Hepatic stellate cell (primary cell): ENCODE measurements at regions not wholly inside any gene's neighbourhood (a gene's known extent, or its start where the extent isn't known, plus 50 kb on each side); places are given as distances from the start of the nearest gene placed in this dataset.

Experiments
- DNase-seq: peaks from one replicate; pipeline ENCODE4 v3.0.0; 2011; ENCODE audit warnings: low spot score

DNA sequence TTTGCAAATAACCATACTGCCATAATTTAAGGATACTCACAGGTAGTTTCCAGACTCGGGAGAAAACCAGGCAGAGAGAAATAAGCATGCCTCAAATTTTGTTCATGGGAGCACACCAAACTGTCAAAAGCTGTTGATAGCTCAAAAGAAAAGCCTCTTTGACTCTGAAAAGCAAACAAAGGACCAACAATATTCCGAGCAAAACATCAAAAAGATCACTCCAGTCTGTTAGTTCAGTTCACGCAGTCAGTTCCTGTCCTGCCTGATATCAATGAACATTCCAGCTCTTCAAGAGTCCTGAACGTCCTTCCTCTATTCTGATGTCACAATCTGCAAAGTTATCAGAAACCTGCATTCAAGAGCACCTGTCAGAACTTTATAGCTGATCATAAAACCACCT lies 78.7 kb downstream of the RRM2 start:
- DNase-seq: no peak

DNA sequence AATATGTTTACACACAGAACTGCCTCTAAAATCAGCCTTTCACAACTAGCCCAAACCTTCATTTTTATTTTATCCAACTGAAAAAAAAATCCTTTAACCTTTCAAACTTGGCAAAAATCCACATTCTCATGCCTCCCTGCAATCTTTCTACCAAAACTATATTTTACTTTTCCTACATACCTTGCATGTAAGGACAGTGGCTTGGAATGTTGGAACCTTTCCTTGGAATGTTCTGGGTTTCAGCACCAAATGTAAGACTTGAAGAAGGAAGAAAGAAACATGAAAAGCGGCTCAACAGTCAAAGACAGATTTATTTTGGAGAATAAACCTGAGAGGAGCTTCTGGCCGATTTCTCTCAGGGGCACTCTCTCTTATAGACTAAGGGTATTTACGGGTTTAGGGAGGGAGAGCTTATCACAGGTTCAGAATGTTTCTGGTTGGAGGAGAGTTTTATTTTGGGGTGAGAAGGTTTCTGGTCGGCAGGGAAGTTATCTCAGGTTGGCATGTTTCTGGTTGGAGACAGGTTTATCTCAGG lies 79.7 kb downstream of the RRM2 start:
- DNase-seq: no peak

DNA sequence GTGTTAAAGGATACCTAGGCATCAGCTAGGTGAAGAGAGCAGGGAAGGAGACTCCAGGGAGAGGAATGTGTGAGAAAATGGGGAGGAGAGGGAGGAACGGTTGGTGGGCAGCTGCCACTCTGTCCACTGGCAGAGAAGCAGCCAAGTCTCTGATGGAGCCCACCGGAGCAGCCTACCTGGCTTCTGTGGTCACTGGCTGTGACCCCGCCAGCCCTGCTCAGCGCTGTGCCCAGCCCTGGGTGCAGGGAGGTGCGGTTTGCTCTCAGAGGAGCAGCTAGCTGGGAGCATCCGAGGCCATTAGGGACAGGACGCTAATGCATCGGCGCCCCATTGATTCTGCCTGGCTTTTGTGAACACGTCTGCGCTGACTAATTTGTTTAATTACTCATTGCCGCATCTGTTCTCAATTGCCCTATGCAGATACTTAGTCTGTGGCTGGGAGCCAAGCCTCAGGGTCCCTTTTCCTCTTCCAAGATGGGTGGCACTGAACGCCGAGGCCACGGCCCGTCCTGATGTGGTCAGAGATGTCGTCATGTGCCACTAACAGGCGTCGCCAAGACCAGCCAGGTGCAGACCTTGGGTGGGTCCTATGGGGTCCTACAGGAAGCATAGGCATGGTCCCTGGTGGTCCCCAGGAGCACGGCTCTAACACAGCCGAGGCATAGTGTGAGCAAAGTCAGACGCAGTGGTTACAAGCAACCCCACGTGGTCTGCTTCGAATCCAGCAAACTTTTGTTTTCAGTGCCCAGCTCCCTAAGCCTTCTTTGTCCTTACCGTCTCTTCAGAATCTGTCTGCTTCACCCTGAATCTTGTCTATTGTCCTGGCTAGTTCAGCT lies 82.0 kb downstream of the RRM2 start:
- DNase-seq: no peak

DNA sequence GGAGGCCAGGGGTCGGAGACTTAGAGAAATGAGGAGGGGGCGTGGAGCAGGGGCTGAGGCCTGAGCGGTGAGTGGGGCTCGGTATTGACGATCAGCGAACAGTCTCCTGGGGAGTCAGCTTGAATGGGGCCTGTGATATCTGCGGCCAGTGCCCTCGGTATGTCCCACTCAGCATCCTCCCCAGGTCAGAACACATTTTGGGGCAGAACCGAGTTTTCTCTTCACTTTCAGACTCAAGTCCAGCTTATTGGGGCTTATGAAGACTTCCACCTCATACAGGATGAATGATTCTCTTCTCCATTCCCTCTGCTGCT lies 82.6 kb downstream of the RRM2 start:
- DNase-seq: no peak

DNA sequence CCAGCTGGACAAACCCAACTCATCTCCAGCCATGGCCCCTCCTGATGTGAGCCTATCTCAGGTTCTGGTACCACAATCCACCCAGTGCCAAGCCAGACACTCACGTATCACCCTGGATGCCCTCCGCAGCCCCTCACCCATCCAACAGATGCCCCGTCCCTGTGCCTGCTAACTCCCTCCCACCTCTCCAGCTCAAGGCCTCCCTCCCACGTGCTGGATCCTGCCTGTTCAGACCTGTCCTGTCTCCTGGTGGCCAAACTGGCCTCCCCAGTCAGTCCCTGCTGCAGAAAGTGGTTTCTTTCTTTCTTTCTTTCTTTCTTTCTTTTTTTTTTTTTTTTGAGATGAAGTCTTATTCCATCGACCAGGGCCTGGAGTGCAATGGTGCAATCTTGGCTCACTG lies 86.2 kb downstream of the RRM2 start:
- DNase-seq: no peak

DNA sequence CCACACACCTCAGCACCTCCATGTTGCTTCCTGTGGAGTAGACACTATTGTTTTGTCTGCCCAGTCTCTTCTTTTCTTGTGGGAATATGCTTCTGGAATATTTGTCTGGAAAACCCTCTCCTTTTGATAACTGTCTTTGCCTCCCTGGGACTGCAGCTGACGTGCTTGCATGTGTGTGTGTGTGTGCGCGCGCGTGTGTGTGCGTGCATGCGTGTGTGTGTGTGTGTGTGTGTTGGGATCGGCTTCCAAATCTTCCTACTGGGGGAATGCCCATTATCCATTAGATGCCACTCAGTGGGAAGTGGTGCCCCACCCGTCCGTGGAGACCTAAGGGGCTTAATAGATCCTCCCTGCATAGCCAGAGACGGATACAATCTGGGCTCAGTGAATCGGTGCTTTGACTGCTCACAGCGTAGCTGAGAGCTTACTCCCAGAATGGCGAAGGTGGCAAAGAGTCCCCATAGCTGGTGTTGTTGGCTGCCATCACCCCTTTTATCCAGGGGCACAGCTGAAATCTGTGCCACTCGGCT lies 86.9 kb downstream of the RRM2 start:
- no peak for DNase-seq

DNA sequence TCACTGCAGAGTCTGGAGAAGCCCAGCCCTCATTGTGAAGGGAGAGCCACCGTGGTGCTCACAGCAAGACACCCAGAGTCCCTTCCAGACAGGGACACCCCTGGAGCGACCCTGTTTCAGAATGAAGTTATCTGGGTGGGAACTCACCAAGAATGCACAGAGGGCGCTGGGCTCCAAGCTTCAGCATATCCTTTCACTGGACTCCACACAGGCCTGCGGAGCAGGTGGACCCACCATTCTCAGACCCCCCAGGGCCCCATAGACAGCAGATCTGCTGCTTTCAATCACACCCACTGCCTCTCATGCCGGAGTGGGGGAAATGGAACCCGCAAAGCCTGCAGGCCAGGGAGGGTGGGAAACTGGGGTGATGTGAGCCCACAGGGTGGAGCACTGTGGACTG lies 87.8 kb downstream of the RRM2 start:
- no peak for DNase-seq

DNA sequence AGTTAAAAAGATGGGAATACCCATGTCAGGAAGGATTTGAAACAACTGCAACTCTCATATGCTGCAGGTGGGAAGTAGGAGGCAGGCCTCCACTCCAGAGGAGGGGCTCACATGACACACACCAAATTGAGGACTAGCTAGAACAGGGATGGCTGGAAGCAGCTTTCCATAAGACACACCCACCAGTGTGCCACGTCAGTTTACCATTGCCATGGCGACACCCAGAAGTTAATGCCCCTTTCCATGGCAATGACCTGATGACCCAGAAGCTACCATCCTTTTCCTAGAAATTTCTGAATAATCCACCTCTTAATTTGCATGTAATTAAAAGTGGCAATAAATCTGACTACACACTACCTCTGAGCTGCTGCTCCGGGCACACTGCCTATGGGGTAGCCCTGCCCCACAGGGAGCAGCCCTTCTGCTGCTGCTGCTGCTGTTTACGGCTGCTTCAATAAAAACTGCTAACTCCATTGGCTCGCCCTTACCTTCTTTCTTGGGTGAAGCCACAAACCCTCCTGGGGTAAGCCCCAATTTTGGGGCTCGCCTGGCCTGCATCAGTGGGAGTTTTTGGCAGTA lies 89.4 kb downstream of the RRM2 start:
- no peak for DNase-seq

DNA sequence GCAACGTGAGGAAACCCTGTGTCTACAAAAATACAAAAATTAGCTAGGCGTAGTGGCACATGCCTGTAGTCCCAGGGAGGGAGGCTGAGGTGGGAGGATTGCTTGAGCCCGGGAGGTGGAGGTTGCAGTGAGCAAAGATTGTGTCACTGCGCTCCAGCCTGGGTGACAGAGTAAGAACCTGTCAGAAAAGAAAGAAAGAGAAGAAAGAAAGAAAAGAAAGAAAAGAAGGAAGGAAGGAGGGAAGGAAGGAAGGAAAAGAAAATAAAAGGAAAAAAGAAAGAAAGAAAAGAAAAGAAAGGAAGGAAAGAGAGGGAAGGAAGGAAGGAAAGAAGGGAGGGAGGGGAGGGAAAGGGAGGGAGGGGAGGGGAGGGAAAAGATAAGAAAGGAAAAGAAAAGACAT lies 89.9 kb upstream of the HPCAL1 start:
- DNase-seq: no peak

DNA sequence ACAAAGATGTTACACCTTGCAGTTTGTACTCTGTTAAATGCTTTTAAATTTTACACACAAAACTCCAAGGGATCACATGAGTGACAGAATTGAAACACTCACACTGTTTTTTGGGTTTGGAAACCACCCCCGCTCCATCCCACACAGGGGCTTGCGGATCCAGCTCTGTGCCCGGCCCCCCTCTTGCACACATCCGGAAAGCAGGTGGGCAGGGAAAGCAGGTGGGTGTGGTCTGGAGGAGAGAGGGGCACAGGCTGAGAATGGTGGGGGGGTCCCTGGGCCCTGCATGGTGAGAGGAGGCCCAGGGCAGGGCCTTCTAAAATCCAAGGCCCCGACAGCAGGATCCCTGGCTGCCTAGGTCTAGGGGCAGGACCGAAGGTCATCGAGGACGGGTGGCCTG lies 88.5 kb upstream of the HPCAL1 start:
- no peak for DNase-seq

DNA sequence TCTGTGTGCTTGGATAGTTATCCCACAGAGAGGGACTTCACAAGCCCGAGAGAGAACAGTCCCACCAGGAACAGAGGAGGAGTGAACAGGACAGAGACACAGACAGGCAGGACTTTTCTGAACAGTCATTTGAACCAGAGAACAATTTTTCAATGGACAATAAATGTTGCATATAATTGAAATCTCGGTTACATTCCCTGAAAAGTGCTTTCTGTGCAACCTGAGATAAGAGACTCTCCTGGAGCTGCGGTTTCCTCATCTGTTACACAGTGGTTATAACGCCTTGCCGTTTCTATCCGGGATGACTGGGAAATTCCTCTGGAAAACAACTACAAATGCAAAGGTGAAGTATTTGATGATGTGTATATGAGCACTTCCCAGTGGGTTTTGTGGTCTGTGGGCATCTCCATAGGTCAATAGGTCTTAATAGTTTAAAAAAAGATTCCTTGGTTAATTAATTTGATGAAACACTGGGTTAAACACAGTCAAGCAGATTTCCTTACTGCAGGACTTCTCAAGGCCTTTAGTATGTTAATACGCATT lies 87.2 kb upstream of the HPCAL1 start:
- DNase-seq: no peak

DNA sequence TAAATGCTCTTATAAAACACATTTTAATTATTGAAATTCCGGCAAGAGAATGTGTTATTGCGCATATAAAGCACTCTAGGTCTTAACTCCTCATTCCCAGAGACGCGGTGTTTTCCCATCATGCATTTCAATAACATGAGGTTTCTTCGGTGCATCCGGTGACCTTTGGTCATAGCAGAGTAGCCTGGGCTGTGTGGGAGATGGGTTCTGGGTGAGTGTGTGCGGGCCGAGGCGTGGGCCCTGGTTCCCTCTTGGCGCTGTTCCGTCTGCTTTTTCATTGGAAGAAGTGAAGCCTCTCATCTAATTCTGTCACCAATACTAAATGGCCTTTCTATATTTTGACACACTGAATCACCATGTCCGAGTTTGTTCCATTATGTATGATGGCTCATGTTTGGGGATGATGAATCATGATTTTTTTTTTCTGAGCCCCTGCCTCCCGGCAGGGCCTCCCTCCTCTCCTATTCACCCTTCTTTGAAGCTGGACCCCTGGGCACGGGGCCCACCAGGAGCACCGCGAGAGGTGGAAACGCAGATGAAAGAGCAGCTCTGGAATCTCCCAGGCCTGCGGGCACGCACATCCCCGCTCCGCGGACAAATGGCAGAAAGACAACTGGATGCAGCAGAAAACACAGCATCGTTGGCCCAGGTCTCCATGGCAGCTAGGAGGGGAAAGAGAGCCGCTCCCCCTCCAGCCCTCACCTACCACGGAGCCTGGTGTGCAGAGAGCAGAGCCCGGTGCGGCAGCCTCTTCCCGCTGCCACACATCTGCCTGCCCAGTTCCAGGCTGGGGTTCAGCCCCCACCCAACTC lies 85.8 kb upstream of the HPCAL1 start:
- no peak for DNase-seq

DNA sequence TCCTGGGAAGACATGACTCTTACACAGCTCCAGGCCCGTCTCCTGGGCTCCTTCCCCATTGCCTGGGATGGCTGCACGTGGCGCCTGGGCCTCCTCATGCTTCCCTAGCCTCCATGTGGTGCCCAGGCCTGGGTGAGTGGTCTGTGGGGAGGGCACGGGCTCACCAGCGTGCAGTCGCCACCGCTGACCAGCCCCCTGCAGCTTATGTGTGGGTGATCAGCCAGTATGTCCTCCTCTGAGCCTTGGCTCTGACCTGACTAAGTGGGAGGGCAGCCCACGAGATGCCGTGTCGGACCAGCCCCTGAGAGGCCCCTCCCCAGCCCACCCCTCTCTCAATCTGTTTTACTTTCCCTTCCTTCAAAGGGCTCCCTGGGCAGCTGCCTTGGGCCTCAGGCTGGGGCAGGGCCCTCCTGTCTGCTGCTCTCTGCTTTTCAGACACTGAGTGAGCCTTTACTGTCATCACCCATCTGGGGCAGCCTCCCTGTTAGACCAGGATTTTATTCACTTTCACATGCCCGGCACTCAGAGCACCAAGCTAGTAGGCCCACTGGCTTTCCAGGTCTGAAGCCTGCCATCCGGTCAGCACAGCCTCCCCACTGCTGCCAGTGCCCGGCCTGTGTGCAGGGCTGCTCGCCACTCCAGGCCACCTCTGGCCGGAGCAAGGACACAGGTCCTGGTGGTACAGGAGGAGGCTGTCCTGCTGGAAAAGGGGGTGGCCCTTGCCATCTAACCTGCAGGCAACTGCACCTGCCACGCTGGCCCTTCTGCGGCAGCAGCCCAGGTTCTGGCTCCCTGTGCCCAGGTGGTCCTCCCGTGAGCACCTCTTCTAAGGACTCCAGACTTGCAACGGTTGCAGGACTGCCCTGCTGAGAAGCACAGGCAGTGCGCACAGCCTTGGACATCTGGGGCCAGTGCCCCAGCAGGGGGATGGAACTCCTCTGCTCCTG lies 84.9 kb upstream of the HPCAL1 start:
- no peak for DNase-seq

DNA sequence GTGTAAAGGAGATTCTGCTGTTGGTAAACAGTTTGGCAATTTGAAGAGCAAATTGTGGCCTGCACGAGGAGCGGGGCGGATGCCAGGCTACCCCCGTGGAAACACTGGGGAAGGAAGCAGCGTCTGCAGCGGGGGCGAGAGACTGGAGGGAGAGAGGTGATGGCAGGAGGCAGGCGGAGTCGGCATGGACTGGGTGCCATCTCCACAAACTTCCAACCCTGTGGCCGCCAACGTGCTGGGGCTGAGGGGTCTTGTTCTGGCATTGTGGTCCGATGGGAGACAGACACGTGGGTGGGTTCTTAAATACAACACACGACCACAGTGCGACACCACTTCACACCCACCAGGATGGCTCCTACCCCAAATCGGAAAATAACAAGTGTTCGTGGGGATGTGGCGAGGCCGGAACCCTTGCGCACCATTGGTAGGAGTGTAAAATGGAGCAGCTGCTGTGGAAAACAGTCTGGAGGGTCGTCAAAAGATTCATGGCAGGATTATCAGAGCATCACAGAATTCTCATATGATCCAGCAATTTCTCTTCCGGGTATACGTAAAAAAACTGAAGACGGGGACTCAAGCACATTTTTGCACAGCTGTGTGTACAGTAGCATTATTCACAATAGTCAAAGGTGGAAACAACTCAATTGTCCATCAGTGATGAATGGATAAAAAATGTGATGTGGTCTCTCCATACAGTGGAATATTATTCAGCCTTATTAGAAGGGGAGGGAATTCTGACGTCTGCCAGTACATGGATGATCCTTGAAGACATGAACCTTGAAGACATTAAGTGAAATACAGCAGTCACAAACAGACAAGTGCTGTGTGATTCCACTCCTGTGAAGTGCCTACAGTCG lies 82.4 kb upstream of the HPCAL1 start:
- DNase-seq: no peak

DNA sequence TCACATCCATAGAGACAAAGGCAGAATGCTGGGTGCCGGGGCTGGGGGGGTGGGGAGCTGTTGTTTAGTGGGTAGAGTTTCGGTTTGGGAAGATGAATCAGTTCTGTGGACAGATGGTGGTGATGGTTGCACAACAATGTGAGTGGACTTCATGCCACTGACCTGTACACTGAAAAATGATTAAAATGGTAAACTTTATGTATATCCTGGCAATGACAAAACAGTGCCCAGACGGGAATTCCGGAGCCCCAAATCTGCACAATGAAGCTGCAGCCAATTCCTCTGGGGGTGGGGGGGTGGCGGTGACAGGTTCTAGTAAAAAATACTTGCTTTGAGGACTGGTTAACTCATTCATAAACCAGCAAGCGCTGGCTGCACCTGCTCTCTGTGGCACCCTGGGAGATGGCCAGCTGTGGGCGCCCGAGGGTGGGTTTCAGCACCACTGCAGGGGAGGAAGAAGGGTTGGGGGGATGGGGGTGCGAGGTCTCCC lies 81.8 kb upstream of the HPCAL1 start:
- peak; percentile 54 for DNase-seq

DNA sequence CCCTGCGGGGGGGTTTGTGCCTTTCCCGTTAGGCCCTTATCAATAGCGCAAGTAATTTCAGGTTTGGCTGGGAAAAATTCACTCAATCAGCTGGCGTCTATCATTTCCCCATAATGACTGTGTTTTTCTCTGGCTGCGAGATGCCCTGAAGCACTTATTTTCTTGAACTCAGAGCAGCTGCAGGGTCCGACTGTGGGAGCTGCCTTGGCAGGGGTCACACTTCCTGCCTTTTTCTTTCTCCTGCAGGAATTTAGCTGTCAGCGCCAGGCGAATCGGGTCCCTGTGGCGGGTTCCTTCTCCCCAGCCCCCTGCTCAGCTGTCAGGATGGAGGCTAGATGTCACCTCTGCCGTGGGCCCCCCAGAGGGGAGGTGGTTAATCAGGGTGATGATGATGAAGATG lies 81.3 kb upstream of the HPCAL1 start:
- DNase-seq: no peak

DNA sequence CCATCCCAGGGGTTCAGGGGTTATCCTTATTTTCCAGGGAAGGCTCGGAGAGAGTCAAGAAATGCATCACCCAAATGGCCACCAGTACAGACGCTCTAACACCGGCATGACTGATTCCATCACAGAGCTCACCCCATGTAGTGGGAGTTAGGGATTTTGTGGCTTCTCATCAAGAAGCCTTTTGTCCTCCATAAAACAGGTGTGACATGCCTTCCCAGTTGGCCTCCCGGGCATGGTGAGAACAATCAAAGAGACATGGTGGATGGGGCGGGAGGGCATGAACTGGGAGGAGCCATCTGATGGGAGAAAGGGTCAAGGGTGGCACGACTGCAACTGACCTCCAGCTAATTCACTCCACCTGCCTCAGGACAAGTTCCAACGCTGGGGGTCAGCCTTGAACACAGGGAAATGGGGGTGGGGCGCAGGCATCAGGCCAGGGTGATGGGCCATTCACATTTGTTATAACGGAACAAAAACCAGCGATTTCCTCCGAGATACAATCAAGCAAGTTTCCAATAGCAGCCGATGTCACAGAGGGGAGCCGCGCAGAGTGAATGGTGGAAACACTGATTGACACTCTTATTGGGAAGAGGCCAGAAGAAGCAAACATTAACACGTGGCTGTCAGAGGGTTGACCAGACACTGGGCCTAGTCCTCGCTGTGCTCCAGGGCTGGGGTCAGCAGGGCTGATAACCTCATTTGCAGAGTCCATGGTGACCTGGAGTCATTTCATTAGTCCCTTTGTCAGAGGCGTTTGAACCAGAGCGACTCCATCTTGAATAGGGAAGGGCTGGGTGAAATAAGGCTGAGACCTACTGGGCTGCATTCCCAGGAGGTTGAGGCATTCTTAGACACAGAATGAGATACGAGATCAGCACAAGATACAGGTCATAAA lies 80.5 kb upstream of the HPCAL1 start:
- DNase-seq: no peak

DNA sequence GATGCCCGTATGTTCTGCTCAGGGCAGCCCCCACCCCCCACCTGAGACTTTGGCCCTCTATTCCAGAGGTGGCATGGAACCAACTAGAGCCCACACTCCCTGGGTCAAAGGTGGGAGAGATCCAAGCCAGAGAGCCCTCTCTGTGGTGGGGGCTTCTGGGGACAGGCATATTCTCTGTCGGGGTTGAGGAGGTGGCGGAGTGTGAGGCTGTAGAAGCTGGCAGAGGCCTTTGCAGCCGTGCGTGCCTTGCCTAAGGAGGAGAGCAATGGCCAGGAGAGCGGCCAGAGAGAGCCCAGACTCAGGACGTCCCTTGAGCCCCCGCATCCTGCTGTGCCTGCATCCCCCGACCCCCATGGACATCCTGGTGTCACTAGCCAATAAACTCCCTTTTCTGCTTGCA lies 79.2 kb upstream of the HPCAL1 start:
- DNase-seq: no peak
